ENCODE measurements at regions not wholly inside any gene's neighbourhood (a gene's known extent, or its start where the extent isn't known, plus 50 kb on each side); places are given as distances from the start of the nearest gene placed in this dataset.

DNA sequence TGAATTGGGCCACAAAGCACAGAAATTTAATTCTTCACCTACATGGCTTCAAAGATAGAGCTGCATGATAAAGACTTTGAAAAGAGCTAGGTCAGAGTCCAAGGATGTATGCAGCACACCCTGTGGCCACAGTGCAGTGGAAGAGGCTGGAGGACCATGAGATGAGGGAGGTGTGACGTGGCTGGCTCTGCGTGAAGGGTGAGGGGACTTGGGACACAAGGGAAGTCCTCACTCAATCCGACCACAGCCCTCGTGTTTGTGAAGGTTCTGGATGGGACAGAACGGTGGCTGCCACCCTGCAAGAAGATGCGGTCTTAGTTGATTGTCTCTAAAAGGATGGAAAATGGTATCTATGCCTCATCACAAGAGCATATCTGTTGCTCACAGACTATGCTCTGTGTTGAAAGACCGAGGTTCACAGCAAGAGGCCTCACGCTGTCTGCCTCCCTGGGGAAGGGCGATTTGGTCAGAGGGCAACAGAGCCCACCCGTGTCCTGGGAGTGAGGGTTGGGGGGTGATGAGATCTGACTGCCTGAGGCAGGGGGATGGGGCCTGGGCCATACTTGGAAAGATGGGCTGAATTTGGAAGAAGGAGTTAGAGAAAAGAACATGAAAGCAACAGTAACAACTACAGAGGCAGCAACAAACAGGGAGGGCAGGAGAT is 174.4 kb upstream of the SHH start:
- peak; percentile 63 for DNase-seq (ENCODE audit: low spot score)
- Histone ChIP-seq H3K27ac (no peak overlapping the region), H3K4me3 (no peak overlapping the region)
- TF ChIP-seq, protein P1, sequence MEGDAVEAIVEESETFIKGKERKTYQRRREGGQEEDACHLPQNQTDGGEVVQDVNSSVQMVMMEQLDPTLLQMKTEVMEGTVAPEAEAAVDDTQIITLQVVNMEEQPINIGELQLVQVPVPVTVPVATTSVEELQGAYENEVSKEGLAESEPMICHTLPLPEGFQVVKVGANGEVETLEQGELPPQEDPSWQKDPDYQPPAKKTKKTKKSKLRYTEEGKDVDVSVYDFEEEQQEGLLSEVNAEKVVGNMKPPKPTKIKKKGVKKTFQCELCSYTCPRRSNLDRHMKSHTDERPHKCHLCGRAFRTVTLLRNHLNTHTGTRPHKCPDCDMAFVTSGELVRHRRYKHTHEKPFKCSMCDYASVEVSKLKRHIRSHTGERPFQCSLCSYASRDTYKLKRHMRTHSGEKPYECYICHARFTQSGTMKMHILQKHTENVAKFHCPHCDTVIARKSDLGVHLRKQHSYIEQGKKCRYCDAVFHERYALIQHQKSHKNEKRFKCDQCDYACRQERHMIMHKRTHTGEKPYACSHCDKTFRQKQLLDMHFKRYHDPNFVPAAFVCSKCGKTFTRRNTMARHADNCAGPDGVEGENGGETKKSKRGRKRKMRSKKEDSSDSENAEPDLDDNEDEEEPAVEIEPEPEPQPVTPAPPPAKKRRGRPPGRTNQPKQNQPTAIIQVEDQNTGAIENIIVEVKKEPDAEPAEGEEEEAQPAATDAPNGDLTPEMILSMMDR (IDR thresholded peaks at IDR 0.05) = no peak

DNA sequence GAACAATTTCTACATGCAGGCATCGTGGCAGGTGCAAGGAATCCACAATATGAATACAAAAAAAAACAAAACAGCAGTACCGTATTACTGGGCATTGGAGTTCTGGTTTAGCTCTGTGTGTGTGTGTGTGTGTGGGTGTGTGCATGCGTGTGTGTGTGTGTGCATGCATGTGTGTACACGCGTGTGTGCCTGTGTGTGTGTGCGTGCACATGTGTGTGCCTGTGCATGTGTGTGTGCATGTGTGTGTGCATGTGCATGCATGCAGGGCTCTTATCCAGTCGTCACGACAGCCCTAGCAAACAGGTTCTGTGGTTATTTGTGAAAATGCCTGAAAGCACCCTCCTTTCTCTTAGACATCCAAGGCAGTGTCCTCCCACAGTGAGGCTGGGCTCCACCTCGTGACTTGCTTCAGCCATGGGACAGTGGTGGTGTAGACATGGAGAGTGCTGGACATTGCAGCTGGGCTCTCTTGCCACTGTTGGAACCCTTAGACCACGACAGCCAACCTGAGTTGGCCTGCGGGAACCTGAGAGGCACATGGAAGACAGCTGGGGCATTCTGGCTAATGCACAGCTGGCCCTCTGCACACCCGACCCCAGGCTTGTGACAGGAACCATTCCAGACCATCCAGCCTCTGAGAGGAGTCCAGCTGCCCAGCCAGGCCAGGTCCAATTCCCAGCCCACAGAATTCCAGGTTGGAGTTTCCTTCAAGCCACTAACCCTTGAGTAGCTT is 173.4 kb upstream of the SHH start:
- DNase-seq (ENCODE audit: low spot score) = peak; percentile 55
- TF ChIP-seq, protein P1 (IDR thresholded peaks at IDR 0.05) = no peak
- Histone ChIP-seq H3K4me3 (no peak overlapping the region), H3K27ac (no peak overlapping the region)

DNA sequence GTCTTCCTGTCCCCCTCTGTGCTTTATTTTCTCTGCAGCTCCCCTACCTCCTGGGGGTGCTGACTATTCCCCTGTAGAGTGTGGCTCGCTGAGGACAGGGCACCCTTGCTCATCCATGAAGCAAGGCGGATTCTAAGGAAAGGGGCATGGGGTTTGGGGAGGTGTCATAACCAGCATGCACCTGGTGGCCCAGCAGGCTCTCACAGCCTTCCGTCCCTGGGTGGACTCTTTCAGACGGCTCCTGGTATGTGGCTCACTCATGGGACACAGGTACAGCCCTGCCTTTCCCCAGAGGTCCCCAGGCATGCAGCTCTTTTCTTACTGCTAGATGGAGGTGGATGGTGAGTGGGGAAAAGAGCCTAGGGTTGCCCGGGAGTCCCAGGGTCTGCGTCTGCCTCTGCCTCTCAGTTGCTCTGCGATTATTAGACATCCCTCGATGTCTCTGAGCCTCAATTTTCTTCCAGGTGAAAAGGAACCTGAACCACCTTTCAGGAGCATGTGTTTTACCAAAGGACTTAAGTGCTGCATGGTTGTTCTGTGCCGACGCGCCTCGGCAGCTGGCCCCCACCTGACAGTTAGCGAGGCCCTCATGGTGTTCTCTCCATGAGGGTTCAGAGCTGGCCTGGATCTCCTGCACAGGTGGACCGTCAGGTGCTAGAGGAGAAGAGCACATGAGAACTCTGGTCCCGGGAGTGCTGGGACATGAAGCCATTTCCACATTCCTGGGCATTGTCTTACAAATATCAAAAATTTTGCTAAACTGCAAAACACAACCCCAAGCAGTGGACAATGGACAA is 172.5 kb upstream of the SHH start:
- Histone ChIP-seq H3K4me3 (no peak overlapping the region), H3K27ac (no peak overlapping the region)
- TF ChIP-seq, protein P1 (IDR thresholded peaks at IDR 0.05) = no peak
- DNase-seq (ENCODE audit: low spot score) = peak; percentile 63

GRCh38 chr7:155984028-155984580 is 171.8 kb upstream of the SHH start:
- no peak overlapping the region for H3K4me3 ChIP-seq
- TF ChIP-seq, protein P1 (IDR thresholded peaks at IDR 0.05) = no peak
- H3K27ac ChIP-seq = no peak overlapping the region
- peak; percentile 58 for DNase-seq (ENCODE audit: low spot score)

DNA sequence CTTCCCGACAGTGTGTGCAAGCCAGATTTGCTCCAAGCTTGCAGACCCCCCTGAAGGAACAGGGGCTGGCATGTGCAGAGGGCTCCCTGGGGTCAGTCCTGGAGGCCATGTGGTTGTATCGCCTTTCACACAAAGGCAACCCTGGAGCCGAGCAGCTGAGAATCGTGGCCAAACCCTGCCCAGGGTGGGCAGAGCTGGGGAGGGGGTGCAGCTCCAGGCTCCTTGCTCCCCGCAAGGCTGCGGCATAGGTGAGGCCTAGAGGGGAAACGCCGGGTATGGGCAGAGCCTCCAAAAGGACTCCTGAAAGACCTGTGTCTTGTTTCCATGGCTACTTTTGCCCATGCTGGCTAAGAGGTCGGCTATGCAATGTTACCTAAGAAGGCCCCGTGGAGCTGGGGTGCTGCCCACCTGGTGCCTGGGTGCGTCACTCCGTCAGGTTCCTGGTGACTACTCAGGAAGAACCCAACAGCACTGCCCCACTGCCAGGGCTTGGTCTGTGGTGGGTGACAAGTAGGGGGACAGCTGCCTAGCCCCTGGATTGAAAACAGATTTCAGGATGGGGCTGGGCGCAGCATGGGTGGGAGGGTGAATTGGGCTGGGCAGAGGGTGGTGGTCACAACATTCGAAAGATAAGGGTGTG is 171.0 kb upstream of the SHH start:
- TF ChIP-seq, protein P1 (IDR thresholded peaks at IDR 0.05) = no peak
- peak; percentile 47 for DNase-seq (ENCODE audit: low spot score)
- Histone ChIP-seq H3K27ac (no peak overlapping the region), H3K4me3 (no peak overlapping the region)

DNA sequence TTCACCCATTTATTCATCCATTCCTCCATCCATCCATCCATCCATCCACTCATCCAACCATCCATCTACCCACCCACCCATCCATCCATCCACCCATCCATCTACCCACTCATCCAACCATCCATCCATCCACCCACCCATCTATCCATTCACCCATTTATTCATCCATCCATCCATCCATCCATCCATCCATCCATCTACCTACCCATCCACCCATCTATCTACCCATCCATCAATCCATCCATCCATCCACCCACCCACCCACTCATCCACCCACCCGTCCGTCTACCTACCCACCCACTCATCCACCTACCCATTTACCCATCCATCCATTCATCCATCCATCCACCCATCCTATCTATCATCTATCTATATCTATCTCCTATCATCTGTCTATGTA is 169.4 kb upstream of the SHH start:
- TF ChIP-seq, protein P1 (IDR thresholded peaks at IDR 0.05) = no peak
- Histone ChIP-seq H3K4me3 (no peak overlapping the region), H3K27ac (no peak overlapping the region)
- DNase-seq (ENCODE audit: low spot score) = no peak

Measured in coronary artery (tissue), 2 donors.